ENCODE measurements at regions not wholly inside any gene's neighbourhood (a gene's known extent, or its start where the extent isn't known, plus 50 kb on each side); places are given as distances from the start of the nearest gene placed in this dataset.
A peak's percentile ranks its signal among the peaks of the same experiment; 100 is the strongest.

DNA sequence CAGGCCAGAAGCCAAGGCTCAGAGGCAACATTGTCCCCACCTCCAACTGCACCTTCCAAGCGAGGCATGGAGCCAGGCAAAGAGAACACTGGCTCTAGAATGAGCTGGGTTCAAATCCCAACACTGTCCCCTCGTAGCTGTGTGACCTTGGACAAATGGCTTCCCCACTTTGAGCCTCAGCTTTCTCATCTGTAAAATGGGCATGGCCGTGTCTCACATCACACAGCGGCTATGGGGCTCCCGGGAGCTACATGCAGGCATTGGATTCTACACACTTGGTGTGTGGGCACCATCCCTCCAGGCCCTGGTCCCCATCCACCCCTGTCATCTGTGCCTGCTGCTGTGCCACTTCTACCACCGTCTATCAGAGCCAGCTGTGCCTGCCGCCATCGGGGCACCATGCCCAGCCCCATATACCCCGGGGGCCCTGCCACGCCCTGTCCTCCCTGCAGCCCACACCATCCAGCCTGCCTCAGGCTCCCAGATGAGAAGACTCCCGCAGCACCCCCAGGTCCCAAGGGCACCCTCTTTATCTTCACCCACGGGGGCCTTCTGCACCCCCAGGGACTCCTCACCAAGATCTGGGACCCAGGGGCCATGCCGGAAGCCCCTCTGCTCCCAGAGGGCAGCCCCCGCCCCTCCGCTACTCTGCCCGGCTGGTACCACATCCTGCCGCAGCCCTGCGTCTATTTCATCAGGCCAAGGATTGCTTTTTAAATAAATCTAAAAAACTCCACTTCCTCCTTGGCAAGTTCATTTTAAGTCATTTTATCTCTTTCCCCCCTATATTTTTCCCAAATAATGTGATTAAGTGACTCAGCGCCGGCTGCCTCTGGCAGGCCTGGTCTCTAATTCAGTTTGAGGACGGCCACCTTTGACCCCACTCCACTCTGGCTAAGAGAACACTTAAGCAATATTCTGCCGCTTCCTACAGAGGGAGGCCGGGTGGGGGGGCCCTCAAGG lies 107.8 kb upstream of the TARDBP start:
- peak; percentile 84 for DNase-seq
- Histone ChIP-seq H3K9me3 (no peaks in the 10 kb centered on the region), H3K4me1 (peaks cover 50% of the 10 kb centered on the region), H3K36me3 (no peaks in the 10 kb centered on the region), H3K4me3 (ENCODE audit: low read depth, low read length) (no peak overlapping the region), H3K27me3 (no peaks in the 10 kb centered on the region)
- TF ChIP-seq, protein P1, sequence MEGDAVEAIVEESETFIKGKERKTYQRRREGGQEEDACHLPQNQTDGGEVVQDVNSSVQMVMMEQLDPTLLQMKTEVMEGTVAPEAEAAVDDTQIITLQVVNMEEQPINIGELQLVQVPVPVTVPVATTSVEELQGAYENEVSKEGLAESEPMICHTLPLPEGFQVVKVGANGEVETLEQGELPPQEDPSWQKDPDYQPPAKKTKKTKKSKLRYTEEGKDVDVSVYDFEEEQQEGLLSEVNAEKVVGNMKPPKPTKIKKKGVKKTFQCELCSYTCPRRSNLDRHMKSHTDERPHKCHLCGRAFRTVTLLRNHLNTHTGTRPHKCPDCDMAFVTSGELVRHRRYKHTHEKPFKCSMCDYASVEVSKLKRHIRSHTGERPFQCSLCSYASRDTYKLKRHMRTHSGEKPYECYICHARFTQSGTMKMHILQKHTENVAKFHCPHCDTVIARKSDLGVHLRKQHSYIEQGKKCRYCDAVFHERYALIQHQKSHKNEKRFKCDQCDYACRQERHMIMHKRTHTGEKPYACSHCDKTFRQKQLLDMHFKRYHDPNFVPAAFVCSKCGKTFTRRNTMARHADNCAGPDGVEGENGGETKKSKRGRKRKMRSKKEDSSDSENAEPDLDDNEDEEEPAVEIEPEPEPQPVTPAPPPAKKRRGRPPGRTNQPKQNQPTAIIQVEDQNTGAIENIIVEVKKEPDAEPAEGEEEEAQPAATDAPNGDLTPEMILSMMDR (IDR thresholded peaks at IDR 0.05; ENCODE audit: low read depth, low read length) = no peak

DNA sequence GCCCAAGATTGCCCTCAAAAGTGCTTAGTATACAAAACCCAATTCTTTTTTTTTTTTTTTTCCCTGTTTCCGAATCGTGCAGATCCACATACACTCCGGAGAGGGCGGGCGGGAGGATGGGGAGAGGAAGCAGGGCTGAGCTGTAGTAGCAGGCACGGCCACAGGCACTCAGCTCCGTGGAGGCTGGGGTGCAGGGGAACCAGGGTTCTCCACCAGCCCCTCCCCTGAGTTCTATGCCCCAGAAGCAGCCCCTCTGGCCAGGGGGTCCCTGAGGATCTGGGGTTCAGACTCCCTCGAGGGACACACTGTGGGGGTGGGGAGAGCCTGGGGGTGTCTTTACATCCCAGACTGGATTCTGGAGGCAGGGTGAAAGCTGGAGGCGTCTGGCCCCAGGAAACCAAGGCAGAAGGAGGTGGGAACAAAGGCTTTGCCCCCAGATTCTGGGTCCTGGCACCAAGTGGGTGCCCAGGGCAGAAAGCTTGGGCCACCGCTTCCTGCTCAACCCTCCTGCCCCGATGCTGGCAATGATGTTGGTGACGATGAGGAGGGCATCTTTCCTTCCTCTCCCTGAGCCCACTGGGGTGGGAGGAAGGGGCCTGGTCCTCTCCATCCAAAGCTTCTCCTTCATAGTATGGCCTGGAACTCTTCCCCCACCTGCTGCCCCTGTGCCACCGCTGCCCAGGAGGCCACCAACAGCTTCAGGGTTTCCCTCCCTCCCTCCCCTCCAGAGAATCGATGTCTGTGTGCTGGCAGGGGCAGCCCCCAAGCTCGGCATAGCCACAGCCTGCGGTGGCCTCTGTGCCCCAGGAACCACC lies 106.4 kb upstream of the TARDBP start:
- no peaks in the 10 kb centered on the region for H3K9me3 ChIP-seq
- no peaks in the 10 kb centered on the region for H3K27me3 ChIP-seq
- H3K4me3 ChIP-seq (ENCODE audit: low read depth, low read length) = no peak overlapping the region
- peak; percentile 78 for DNase-seq
- H3K36me3 ChIP-seq = no peaks in the 10 kb centered on the region
- TF ChIP-seq, protein P1 (IDR thresholded peaks at IDR 0.05; ENCODE audit: low read depth, low read length) = no peak
- H3K4me1 ChIP-seq = peaks cover 52% of the 10 kb centered on the region

DNA sequence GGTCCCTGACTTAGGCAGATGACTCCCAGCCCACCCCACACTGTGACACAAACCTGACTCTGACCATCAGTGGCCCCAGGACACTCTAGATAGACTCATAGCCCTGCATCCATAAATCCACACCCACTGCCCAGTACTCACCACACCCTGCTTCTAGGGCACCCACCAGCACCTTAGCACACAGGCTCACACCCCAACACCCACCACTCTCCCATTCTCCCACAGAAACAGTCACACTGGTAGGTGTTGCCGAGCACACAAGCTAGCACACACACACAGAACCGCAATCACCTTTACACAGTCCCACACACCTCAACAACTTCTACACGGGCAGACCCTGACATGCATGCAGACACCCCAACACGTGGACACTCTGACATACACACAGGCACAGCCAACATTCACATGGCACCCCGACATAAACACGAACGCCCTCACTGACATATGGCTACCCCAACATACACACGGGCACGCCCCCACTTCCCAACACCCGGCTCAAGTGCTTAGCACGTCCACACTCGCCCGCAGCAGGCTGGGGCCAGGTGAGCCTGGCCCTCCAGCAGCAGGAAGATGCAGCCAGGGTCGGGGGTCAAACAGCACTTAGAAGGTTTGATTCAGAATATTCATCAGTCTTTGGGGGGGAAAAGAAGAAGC lies 105.5 kb upstream of the TARDBP start:
- Histone ChIP-seq H3K36me3 (no peaks in the 10 kb centered on the region), H3K27me3 (no peaks in the 10 kb centered on the region), H3K9me3 (no peaks in the 10 kb centered on the region), H3K4me1 (peaks cover 47% of the 10 kb centered on the region), H3K4me3 (ENCODE audit: low read depth, low read length) (no peak overlapping the region)
- TF ChIP-seq, protein P1 (IDR thresholded peaks at IDR 0.05; ENCODE audit: low read depth, low read length) = no peak
- DNase-seq = no peak

DNA sequence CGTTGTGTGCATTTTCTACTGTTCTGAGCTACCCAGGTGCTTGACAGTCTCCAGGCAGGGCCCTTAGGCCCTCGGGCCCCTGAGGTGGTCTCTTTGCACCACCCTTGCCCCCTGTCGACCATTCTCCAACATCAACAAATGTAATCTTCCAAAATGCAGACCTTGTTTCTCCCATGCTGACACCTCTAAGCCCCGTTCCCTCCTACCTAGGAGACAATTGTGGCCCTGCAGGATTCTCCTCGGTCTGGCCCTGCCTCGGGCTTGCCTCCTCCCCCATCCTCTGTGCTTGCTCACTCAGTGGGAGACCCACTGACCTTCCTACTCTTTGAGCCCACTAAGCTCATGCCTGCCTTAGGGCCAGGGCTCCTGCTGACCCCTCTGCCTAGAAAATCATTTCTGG lies 104.2 kb upstream of the TARDBP start:
- Histone ChIP-seq H3K9me3 (no peaks in the 10 kb centered on the region), H3K4me1 (peaks cover 38% of the 10 kb centered on the region), H3K36me3 (no peaks in the 10 kb centered on the region), H3K4me3 (ENCODE audit: low read depth, low read length) (no peak overlapping the region), H3K27me3 (no peaks in the 10 kb centered on the region)
- DNase-seq = no peak
- TF ChIP-seq, protein P1 (IDR thresholded peaks at IDR 0.05; ENCODE audit: low read depth, low read length) = no peak

DNA sequence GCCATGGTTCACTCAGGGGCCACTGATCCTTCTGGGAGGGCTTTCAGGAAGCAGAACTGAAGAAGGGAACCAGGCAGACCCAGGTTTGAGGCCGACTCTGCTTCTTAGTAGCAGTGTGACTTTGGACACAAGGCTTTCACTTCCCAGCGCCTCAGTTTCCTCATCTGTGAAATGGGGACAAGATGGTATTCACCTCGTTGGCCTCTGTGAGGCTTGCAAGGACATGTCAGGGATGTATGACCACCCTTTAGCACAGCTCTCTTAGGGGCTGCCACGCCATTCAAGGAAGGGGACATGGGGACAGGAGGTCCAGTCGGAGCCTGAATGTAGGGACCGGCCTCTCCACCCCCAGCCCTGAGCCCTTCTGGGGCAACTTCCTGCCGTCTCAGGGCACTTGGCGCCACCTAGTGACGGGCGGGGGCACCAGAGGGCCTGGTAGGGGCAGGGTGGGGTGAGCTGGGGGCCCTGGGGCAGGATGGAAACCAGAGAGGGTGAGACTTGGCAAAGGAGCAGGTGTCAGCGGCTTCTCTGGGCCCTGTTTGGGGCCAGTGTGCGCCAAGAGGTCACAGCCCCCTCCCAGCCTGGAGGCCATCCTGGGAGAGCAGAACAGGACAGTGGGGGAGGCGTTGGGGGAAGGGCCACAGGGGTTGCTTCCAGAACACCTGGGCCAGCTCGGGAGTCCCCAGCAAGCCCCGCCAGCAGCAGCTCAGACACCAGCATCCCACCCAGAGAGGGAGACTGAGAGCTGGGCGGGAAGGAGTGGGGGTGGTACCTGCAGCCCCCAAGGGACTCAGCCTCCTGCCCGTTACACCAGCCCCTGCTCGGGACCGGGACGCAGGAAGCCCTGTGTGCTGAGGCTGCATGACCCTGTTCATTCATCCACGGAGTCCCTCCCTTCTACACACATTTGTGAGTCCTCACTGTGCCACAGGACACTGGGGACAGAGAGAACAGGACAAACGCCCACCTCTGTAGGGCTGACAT lies 102.5 kb upstream of the TARDBP start:
- Histone ChIP-seq H3K27me3 (no peaks in the 10 kb centered on the region), H3K4me3 (ENCODE audit: low read depth, low read length) (no peak overlapping the region), H3K9me3 (no peaks in the 10 kb centered on the region), H3K4me1 (peaks cover 27% of the 10 kb centered on the region), H3K36me3 (no peaks in the 10 kb centered on the region)
- peak; percentile 78 for DNase-seq
- TF ChIP-seq, protein P1 (IDR thresholded peaks at IDR 0.05; ENCODE audit: low read depth, low read length) = peak; percentile 38

Measured in BE2C (cell line).